Activated B cell treated with CpG ODN at 0.5 μM for 24 hours (primary cell): ENCODE measurements at regions not wholly inside any gene's neighbourhood (a gene's known extent, or its start where the extent isn't known, plus 50 kb on each side); places are given as distances from the start of the nearest gene placed in this dataset.

Experiments
- ATAC-seq: fragments of 200-7000 bp; cut with Tn5 transposase; one replicate; pipeline ENCODE4 v1.10.0; 2021; ENCODE audit warnings: low read depth, mild to moderate bottlenecking, moderate library complexity
- CTCF ChIA-PET: fragments of 350-600 bp; sonication (Branson Sonifier 250); formaldehyde crosslinking; loops from one replicate; lab custom pipeline; 2021; ENCODE audit warnings: antibody characterized with exemption; lab: Charles Lee
- POLR2A ChIA-PET: fragments of 350-600 bp; sonication (Branson Sonifier 250); formaldehyde crosslinking; loops from one replicate; lab custom pipeline; 2021; ENCODE audit warnings: antibody characterized with exemption; lab: Charles Lee
- DNase-seq: peaks from one replicate; pipeline ENCODE4 v3.0.0; 2022
- H3K27ac Mint-ChIP-seq: one replicate; pipeline ENCODE4 v1.8.0; 2020; ENCODE audit warnings: mixed read lengths
- H3K27me3 Mint-ChIP-seq: one replicate; pipeline ENCODE4 v1.8.0; 2021; ENCODE audit warnings: mixed read lengths
- H3K36me3 Mint-ChIP-seq: one replicate; pipeline ENCODE4 v1.8.0; 2021; ENCODE audit warnings: low read depth, mixed read lengths
- H3K4me1 Mint-ChIP-seq: one replicate; pipeline ENCODE4 v1.8.0; 2021; ENCODE audit warnings: mixed read lengths
- H3K4me3 Mint-ChIP-seq: one replicate; pipeline ENCODE4 v1.8.0; 2020; ENCODE audit warnings: mild to moderate bottlenecking, mixed read lengths
- H3K9me3 Mint-ChIP-seq: one replicate; pipeline ENCODE4 v1.8.0; 2020; ENCODE audit warnings: mixed read lengths
- intact Hi-C: fragments of 100-400 bp; cut with micrococcal nuclease; formaldehyde crosslinking; loops from one replicate; pipeline ENCODE4 v1.15.1; 2024
- TF ChIP-seq, protein P1 (sequence below): fragments of 200-600 bp; IDR thresholded peaks from one replicate; pipeline ENCODE4 v1.8.0; 2022; ENCODE audit warnings: antibody characterized with exemption, mild to moderate bottlenecking

DNA sequence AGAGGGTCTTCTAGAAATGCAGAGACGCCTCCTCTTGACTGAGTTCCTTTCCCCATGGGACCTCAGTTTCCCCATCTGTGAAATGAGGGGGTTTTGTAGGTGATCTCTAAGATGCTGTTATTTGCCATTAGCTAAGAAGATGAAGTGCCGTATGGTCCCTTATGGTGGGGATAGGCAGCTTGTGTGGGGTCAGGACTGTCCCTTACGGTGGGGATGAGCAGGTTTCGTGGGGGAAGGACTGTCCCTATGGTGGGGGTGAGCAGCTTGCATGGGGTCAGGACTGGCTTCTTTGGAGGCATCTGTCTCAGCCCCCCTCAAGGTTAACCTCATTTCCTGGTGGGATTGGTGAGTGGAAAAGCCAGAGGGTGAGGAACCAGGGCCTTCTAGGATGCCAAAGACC, 148.3 kb upstream of the GPR26 start:
- intact Hi-C loops: no loop called here
- Mint-ChIP-seq H3K4me3 (no peak overlapping the region), H3K4me1 (peaks cover 4% of the 10 kb centered on the region), H3K9me3 (no peaks in the 10 kb centered on the region), H3K27ac (no peak overlapping the region), H3K36me3 (no peaks in the 10 kb centered on the region), H3K27me3 (peaks cover 3% of the 10 kb centered on the region)
- TF ChIP-seq, protein P1, sequence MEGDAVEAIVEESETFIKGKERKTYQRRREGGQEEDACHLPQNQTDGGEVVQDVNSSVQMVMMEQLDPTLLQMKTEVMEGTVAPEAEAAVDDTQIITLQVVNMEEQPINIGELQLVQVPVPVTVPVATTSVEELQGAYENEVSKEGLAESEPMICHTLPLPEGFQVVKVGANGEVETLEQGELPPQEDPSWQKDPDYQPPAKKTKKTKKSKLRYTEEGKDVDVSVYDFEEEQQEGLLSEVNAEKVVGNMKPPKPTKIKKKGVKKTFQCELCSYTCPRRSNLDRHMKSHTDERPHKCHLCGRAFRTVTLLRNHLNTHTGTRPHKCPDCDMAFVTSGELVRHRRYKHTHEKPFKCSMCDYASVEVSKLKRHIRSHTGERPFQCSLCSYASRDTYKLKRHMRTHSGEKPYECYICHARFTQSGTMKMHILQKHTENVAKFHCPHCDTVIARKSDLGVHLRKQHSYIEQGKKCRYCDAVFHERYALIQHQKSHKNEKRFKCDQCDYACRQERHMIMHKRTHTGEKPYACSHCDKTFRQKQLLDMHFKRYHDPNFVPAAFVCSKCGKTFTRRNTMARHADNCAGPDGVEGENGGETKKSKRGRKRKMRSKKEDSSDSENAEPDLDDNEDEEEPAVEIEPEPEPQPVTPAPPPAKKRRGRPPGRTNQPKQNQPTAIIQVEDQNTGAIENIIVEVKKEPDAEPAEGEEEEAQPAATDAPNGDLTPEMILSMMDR: no peak
- POLR2A ChIA-PET: no interaction called here
- ATAC-seq (no peak), DNase-seq (no peak)
- CTCF ChIA-PET: no interaction called here

DNA sequence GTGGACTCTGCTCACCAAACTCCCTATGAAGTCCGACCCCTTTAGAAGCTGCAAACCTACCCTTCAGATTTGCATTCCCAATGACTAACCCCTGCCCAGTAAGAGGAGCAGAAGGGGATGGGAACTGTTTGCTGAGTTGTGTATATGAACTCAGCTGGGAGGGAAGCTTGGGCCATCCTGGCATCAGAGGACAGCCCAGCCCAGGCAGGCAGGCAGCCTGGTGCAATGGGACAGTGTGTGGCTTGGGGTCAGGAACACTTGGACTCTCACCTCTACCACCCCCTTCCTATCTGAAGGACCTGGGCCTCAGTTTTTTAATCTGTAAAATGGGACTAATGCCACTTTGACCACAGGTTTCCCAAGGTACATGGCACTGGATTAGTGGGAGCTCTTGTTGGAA, 147.4 kb upstream of the GPR26 start:
- no peak overlapping the region for H3K27ac Mint-ChIP-seq
- no peak for DNase-seq
- H3K27me3 Mint-ChIP-seq: peaks cover 3% of the 10 kb centered on the region
- TF ChIP-seq, protein P1: no peak
- H3K36me3 Mint-ChIP-seq: no peaks in the 10 kb centered on the region
- no peaks in the 10 kb centered on the region for H3K9me3 Mint-ChIP-seq
- CTCF ChIA-PET: no interaction called here
- POLR2A ChIA-PET: no interaction called here
- H3K4me3 Mint-ChIP-seq: no peak overlapping the region
- peaks cover 6% of the 10 kb centered on the region for H3K4me1 Mint-ChIP-seq
- ATAC-seq: no peak
- intact Hi-C loops: no loop called here

- Mint-ChIP-seq H3K4me3 (no peak overlapping the region), H3K4me1 (peaks cover 6% of the 10 kb centered on the region), H3K27me3 (peaks cover 3% of the 10 kb centered on the region), H3K9me3 (no peaks in the 10 kb centered on the region), H3K27ac (no peak overlapping the region), H3K36me3 (no peaks in the 10 kb centered on the region)
- ChIA-PET CTCF (no interaction called here), POLR2A (no interaction called here)
- ATAC-seq: no peak
- no peak for DNase-seq
- intact Hi-C loops: no loop called here
- TF ChIP-seq, protein P1: no peak
These were observed 146.3 kb upstream of the GPR26 start for GRCh38 chr10:123519861-123520260.

DNA sequence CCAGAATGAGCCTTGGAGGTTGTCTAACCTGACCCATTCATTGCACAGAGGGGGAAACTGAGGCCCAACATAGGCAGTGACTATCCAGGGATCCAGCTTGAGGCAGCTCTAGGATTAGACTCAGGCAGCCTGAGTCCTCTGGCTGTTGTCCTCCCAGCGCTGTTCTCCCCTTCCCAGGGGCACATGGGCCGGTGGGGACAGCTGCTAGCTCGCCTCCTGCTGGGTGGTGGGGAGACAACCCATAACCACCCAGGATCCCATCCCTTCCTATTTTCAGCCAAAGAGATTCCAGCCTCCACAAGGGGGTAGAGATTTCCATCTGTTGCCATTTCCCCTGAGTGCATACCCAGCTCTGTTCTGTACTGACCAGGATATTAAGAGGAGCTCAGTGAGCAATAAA, 145.1 kb upstream of the GPR26 start:
- H3K9me3 Mint-ChIP-seq: no peaks in the 10 kb centered on the region
- no peak overlapping the region for H3K4me3 Mint-ChIP-seq
- peaks cover 3% of the 10 kb centered on the region for H3K27me3 Mint-ChIP-seq
- peaks cover 6% of the 10 kb centered on the region for H3K4me1 Mint-ChIP-seq
- ATAC-seq (no peak), DNase-seq (no peak)
- ChIA-PET POLR2A (no interaction called here), CTCF (no interaction called here)
- H3K27ac Mint-ChIP-seq: no peak overlapping the region
- TF ChIP-seq, protein P1: no peak
- intact Hi-C loops: no loop called here
- no peaks in the 10 kb centered on the region for H3K36me3 Mint-ChIP-seq

GRCh38 chr10:123521556-123521955, 144.6 kb upstream of the GPR26 start:
- Mint-ChIP-seq H3K4me1 (peaks cover 6% of the 10 kb centered on the region), H3K36me3 (no peaks in the 10 kb centered on the region), H3K27ac (no peak overlapping the region), H3K9me3 (no peaks in the 10 kb centered on the region), H3K4me3 (no peak overlapping the region), H3K27me3 (peaks cover 3% of the 10 kb centered on the region)
- ATAC-seq (no peak), DNase-seq (no peak)
- TF ChIP-seq, protein P1: no peak
- ChIA-PET CTCF (no interaction called here), POLR2A (no interaction called here)
- intact Hi-C loops: no loop called here
